K562 (cell line): ENCODE measurements at regions not wholly inside any gene's neighbourhood (a gene's known extent, or its start where the extent isn't known, plus 50 kb on each side); places are given as distances from the start of the nearest gene placed in this dataset.
"Not testable (repeated sequence)": the region's sequence is repeated elsewhere in the genome, so short reads cannot be mapped to it uniquely, and the experiment has no call there.

Experiments
- ATF7 ChIP-seq: fragments of 450-650 bp; IDR thresholded peaks from 2 replicates; pipeline ENCODE4 v1.7.1; 2014; ENCODE audit warnings: mild to moderate bottlenecking, moderate library complexity
- CREM ChIP-seq: IDR thresholded peaks from 2 replicates; pipeline ENCODE4 v1.6.1; 2014; ENCODE audit warnings: antibody characterized with exemption, low read depth
- DPF2 ChIP-seq: fragments of 450-650 bp; IDR thresholded peaks from 2 replicates; pipeline ENCODE4 v1.6.1; 2016
- IRF9 ChIP-seq: fragments of 450-650 bp; IDR thresholded peaks from 2 replicates; pipeline ENCODE4 v1.6.1; 2016; ENCODE audit warnings: missing biosample characterization, missing genetic modification characterization
- MAZ ChIP-seq, 2 experiments: fragments of 450-650 bp in 1 of 2; sonication (generic) in 1 of 2; formaldehyde crosslinking; IDR thresholded peaks in 1 of 2; conservative IDR thresholded peaks in 1 of 2; 2 replicates each; pipeline versions ENCODE4 v1.4.0 to v1.5.0; 2020; ENCODE audit warnings: mild to moderate bottlenecking in 1 of 2, missing genetic modification reagents in 1 of 2
- ZBTB49 ChIP-seq: sonication (generic); formaldehyde crosslinking; IDR thresholded peaks from 2 replicates; pipeline ENCODE4 v1.8.0; 2022; ENCODE audit warnings: missing genetic modification reagents, mild to moderate bottlenecking, borderline replicate concordance
- ZNF274 ChIP-seq: IDR thresholded peaks from 2 replicates; pipeline ENCODE4 v1.6.1; 2011; ENCODE audit warnings: low read depth, mild to moderate bottlenecking, low read length, moderate library complexity, borderline replicate concordance
- TF ChIP-seq, protein P1 (sequence below), 3 experiments: IDR thresholded peaks in 2 of 3; conservative IDR thresholded peaks in 1 of 3; 2 replicates each; pipeline ENCODE4 v1.5.1; 2011 to 2012; ENCODE audit warnings: low read length in 3 of 3, mild to moderate bottlenecking in 3 of 3, control low read depth in 2 of 3, improper control_type of control experiment in 1 of 3, inconsistent platforms in 1 of 3, low read depth in 1 of 3, mixed read lengths in 1 of 3, moderate library complexity in 1 of 3; ENCODE audit not compliant: insufficient read depth in 2 of 3
- TF ChIP-seq, protein P2 (sequence below): fragments of 450-650 bp; IDR thresholded peaks from 2 replicates; pipeline ENCODE4 v1.6.1; 2016

DNA sequence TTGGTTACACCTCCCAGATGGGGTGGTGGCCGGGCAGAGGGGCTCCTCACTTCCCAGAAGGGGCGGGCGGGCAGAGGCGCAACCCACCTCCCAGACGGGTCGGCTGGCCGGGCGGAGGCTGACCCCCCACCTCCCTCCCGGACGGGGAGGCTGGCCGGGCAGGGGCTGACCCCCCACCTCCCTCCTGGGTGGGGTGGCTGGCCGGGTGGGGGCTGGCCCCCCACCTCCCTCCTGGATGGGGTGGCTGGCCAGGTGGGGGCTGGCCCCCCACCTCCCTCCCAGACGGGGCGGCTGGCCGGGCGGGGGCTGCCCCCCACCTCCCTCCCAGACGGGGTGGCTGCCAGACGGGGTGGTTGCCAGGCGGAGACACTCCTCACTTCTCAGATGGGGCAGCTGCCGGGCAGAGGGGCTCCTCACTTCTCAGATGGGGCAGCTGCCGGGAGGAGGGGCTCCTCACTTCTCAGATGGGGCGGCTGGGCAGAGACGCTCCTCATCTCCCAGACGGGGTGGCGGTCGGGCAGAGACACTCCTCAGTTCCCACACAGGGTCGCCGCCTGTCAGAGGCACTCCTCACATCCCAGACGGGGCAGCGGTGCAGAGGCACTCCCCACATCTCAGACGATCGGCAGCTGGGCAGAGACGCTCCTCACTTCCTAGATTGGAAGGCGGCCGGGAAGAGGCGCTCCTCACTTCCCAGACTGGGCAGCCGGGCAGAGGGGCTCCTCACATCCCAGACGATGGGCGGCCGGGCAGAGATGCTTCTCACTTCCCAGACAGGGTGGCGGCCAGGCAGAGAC, 148.0 kb downstream of the KLF8 start:
- TF ChIP-seq, protein P1, sequence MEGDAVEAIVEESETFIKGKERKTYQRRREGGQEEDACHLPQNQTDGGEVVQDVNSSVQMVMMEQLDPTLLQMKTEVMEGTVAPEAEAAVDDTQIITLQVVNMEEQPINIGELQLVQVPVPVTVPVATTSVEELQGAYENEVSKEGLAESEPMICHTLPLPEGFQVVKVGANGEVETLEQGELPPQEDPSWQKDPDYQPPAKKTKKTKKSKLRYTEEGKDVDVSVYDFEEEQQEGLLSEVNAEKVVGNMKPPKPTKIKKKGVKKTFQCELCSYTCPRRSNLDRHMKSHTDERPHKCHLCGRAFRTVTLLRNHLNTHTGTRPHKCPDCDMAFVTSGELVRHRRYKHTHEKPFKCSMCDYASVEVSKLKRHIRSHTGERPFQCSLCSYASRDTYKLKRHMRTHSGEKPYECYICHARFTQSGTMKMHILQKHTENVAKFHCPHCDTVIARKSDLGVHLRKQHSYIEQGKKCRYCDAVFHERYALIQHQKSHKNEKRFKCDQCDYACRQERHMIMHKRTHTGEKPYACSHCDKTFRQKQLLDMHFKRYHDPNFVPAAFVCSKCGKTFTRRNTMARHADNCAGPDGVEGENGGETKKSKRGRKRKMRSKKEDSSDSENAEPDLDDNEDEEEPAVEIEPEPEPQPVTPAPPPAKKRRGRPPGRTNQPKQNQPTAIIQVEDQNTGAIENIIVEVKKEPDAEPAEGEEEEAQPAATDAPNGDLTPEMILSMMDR (IDR thresholded peaks at IDR 0.05 in 2 of 3, conservative IDR thresholded peaks at IDR 0.05 in 1 of 3; ENCODE audit: insufficient read depth in 2 of 3, low read depth in 1 of 3, low read length in 3 of 3), result not testable (repeated sequence)
- TF ChIP-seq ATF7; DPF2; CREM; MAZ (CRISPR knock-in tag; conservative IDR thresholded peaks at IDR 0.05 in 1 of 2, IDR thresholded peaks at IDR 0.05 in 1 of 2); IRF9 (tag); ZNF274; ZBTB49 (CRISPR knock-in tag): not testable (repeated sequence)
- TF ChIP-seq, protein P2, sequence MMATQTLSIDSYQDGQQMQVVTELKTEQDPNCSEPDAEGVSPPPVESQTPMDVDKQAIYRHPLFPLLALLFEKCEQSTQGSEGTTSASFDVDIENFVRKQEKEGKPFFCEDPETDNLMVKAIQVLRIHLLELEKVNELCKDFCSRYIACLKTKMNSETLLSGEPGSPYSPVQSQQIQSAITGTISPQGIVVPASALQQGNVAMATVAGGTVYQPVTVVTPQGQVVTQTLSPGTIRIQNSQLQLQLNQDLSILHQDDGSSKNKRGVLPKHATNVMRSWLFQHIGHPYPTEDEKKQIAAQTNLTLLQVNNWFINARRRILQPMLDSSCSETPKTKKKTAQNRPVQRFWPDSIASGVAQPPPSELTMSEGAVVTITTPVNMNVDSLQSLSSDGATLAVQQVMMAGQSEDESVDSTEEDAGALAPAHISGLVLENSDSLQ, result not testable (repeated sequence)
